ENCODE measurements at regions not wholly inside any gene's neighbourhood (a gene's known extent, or its start where the extent isn't known, plus 50 kb on each side); places are given as distances from the start of the nearest gene placed in this dataset.

GRCh38 chr3:34212656-34213055 lies 414.2 kb downstream of the PDCD6IP start:
- H3K79me2 ChIP-seq (replicated peaks; ENCODE audit: insufficient read depth), result no peaks in the 10 kb centered on the region
- Mint-ChIP-seq H3K4me3 (no peak overlapping the region), H3K27me3 (ENCODE audit: insufficient read depth, low read depth, poor library complexity) (no peaks in the 10 kb centered on the region), H3K36me3 (ENCODE audit: low read depth) (no peaks in the 10 kb centered on the region), H3K4me1 (0 out of 3 replicates have a peak, but pooled peaks cover 5% of the 10 kb centered on the region), H3K9me3 (no peaks in the 10 kb centered on the region), H3K27ac (no peak overlapping the region)
- H2AFZ ChIP-seq, result peak overlapping the region; percentile 63; the same call in 1 of the 2 replicates
- H3F3A ChIP-seq (replicated peaks; ENCODE audit: low read depth), result no peaks in the 10 kb centered on the region
- H3K36me3 ChIP-seq (ENCODE audit: insufficient read depth), result no peaks in the 10 kb centered on the region
- H3K4me1 ChIP-seq (ENCODE audit: insufficient read depth), result no peaks in the 10 kb centered on the region
- TF ChIP-seq ZNF331 (CRISPR knock-in tag; IDR thresholded peaks at IDR 0.05; ENCODE audit: low read depth), result no peak
- TF ChIP-seq ETS1 (IDR thresholded peaks at IDR 0.05), result no peak
- TF ChIP-seq ZNF114 (CRISPR knock-in tag; IDR thresholded peaks at IDR 0.05), result no peak
- TF ChIP-seq, protein P1, sequence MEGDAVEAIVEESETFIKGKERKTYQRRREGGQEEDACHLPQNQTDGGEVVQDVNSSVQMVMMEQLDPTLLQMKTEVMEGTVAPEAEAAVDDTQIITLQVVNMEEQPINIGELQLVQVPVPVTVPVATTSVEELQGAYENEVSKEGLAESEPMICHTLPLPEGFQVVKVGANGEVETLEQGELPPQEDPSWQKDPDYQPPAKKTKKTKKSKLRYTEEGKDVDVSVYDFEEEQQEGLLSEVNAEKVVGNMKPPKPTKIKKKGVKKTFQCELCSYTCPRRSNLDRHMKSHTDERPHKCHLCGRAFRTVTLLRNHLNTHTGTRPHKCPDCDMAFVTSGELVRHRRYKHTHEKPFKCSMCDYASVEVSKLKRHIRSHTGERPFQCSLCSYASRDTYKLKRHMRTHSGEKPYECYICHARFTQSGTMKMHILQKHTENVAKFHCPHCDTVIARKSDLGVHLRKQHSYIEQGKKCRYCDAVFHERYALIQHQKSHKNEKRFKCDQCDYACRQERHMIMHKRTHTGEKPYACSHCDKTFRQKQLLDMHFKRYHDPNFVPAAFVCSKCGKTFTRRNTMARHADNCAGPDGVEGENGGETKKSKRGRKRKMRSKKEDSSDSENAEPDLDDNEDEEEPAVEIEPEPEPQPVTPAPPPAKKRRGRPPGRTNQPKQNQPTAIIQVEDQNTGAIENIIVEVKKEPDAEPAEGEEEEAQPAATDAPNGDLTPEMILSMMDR (conservative IDR thresholded peaks at IDR 0.05; ENCODE audit: low read depth in 2 of 2), result no peak
- TF ChIP-seq EZH2 (IDR thresholded peaks at IDR 0.05; ENCODE audit: low read depth, unreplicated experiment), result no peak
- no peak for TF ChIP-seq STAT1 (IDR thresholded peaks at IDR 0.05; ENCODE audit: unreplicated experiment)
- TF ChIP-seq CREB1 (CRISPR knock-in tag; IDR thresholded peaks at IDR 0.05; ENCODE audit: low read depth), result no peak
- no peak for TF ChIP-seq POLR2AphosphoS5 (IDR thresholded peaks at IDR 0.05; ENCODE audit: low read depth)
- TF ChIP-seq NANOG (IDR thresholded peaks at IDR 0.05; ENCODE audit: borderline replicate concordance), result no peak
- TF ChIP-seq JUNB (IDR thresholded peaks at IDR 0.05; ENCODE audit: unreplicated experiment), result no peak
- TF ChIP-seq, protein P2, sequence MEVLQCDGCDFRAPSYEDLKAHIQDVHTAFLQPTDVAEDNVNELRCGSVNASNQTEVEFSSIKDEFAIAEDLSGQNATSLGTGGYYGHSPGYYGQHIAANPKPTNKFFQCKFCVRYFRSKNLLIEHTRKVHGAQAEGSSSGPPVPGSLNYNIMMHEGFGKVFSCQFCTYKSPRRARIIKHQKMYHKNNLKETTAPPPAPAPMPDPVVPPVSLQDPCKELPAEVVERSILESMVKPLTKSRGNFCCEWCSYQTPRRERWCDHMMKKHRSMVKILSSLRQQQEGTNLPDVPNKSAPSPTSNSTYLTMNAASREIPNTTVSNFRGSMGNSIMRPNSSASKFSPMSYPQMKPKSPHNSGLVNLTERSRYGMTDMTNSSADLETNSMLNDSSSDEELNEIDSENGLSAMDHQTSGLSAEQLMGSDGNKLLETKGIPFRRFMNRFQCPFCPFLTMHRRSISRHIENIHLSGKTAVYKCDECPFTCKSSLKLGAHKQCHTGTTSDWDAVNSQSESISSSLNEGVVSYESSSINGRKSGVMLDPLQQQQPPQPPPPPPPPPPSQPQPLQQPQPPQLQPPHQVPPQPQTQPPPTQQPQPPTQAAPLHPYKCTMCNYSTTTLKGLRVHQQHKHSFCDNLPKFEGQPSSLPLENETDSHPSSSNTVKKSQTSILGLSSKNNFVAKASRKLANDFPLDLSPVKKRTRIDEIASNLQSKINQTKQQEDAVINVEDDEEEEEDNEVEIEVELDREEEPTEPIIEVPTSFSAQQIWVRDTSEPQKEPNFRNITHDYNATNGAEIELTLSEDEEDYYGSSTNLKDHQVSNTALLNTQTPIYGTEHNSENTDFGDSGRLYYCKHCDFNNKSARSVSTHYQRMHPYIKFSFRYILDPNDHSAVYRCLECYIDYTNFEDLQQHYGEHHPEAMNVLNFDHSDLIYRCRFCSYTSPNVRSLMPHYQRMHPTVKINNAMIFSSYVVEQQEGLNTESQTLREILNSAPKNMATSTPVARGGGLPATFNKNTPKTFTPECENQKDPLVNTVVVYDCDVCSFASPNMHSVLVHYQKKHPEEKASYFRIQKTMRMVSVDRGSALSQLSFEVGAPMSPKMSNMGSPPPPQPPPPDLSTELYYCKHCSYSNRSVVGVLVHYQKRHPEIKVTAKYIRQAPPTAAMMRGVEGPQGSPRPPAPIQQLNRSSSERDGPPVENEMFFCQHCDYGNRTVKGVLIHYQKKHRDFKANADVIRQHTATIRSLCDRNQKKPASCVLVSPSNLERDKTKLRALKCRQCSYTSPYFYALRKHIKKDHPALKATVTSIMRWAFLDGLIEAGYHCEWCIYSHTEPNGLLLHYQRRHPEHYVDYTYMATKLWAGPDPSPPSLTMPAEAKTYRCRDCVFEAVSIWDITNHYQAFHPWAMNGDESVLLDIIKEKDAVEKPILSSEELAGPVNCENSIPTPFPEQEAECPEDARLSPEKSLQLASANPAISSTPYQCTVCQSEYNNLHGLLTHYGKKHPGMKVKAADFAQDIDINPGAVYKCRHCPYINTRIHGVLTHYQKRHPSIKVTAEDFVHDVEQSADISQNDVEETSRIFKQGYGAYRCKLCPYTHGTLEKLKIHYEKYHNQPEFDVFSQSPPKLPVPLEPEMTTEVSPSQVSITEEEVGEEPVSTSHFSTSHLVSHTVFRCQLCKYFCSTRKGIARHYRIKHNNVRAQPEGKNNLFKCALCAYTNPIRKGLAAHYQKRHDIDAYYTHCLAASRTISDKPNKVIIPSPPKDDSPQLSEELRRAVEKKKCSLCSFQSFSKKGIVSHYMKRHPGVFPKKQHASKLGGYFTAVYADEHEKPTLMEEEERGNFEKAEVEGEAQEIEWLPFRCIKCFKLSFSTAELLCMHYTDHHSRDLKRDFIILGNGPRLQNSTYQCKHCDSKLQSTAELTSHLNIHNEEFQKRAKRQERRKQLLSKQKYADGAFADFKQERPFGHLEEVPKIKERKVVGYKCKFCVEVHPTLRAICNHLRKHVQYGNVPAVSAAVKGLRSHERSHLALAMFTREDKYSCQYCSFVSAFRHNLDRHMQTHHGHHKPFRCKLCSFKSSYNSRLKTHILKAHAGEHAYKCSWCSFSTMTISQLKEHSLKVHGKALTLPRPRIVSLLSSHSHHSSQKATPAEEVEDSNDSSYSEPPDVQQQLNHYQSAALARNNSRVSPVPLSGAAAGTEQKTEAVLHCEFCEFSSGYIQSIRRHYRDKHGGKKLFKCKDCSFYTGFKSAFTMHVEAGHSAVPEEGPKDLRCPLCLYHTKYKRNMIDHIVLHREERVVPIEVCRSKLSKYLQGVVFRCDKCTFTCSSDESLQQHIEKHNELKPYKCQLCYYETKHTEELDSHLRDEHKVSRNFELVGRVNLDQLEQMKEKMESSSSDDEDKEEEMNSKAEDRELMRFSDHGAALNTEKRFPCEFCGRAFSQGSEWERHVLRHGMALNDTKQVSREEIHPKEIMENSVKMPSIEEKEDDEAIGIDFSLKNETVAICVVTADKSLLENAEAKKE (CRISPR knock-in tag; IDR thresholded peaks at IDR 0.05), result no peak
- TF ChIP-seq REST (IDR thresholded peaks at IDR 0.05; ENCODE audit: unreplicated experiment), result no peak
- no peak for TF ChIP-seq EZH2phosphoT487 (IDR thresholded peaks at IDR 0.05; ENCODE audit: unreplicated experiment)
- H3K27me3 ChIP-seq (ENCODE audit: insufficient read depth), result no peaks in the 10 kb centered on the region
- ATAC-seq (no peak), DNase-seq (ENCODE audit: low spot score) (no peak)
- H3K9me2 ChIP-seq (ENCODE audit: insufficient read depth), result no peaks in the 10 kb centered on the region
- H3K27ac ChIP-seq (ENCODE audit: low read depth), result no peak overlapping the region
- H3K4me3 ChIP-seq, result no peak overlapping the region
- no peak overlapping the region for H3K4me2 ChIP-seq
- no peaks in the 10 kb centered on the region for H4K20me1 ChIP-seq (replicated peaks; ENCODE audit: insufficient read depth)

Data from GM23338 (cell line).